HG02610 (cell line): ENCODE measurements at regions not wholly inside any gene's neighbourhood (a gene's known extent, or its start where the extent isn't known, plus 50 kb on each side); places are given as distances from the start of the nearest gene placed in this dataset.

Experiments used
- ATAC-seq: cut with Tn5 transposase; IDR thresholded peaks from one replicate; pipeline ENCODE4 v1.9.1; 2021; ENCODE audit warnings: mild to moderate bottlenecking, moderate library complexity; ENCODE audit not compliant: unreplicated experiment

- no peak for ATAC-seq
These were observed 58.1 kb downstream of the KLF4 start for GRCh38 chr9:107431461-107431860.

DNA sequence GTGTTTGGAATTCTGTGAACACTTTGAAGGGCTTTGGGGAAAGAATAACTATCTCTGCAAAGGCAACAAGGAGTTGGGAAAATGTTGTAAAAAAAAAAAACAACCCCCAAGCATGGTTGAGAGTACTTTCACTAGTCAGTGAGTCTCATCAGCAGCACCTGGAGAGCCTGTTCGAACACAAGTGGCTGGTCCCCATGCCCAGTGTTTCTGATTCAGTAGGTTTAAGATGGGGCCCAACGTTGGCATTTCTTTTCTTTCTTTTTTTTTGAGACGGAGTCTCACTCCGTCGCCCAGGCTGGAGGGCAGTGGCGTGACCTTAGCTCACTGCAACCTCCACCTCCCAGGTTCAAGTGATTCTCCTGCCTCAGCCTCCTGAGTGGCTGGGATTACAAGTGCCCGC lies 59.5 kb downstream of the KLF4 start:
- no peak for ATAC-seq

DNA sequence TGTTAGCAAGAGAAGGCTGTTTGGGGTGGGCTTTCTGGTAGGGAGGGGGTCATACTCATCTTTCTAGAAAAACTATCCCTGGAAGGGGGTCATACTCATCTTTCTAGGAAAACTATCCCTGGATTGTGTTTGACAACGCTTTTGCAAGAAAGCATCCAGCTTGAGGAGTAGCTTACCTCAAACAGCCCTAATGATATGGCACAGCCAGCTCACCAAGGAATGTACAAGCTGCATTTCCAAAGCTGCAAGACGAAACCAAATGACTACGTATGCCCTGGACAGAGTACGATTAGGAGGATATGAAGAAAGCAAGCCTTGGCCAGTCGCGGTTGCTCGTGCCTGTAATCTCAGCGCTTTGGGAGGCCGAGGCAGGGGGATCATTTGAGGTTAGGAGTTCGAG lies 63.4 kb downstream of the KLF4 start:
- ATAC-seq = no peak

- peak; percentile 81 for ATAC-seq
These were observed 64.2 kb downstream of the KLF4 start for GRCh38 chr9:107425101-107426025.

GRCh38 chr9:107423540-107423939 lies 66.0 kb downstream of the KLF4 start:
- ATAC-seq = no peak

GRCh38 chr9:107422189-107423185 lies 67.1 kb downstream of the KLF4 start:
- peak; percentile 45 for ATAC-seq

DNA sequence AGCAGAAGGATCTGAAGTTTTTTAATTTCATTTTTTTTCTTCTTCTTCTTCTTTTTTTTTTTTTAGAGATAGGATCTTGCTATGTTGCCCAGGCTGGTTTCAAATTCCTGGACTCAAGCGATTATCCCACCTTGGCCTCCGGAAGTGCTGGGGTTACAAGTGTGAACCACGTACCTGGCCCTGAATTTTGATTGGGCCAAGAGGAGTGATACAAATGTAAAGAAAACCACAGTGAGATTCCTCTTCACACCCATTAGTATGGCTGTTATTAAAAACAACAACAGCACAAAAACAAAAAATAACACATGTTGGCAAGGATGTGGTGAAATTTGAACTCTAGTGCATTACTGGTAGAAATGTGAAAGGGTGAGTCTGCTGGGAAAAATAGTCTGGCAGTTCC lies 79.1 kb downstream of the KLF4 start:
- no peak for ATAC-seq

GRCh38 chr9:107409581-107410389 lies 79.8 kb downstream of the KLF4 start:
- ATAC-seq = no peak

DNA sequence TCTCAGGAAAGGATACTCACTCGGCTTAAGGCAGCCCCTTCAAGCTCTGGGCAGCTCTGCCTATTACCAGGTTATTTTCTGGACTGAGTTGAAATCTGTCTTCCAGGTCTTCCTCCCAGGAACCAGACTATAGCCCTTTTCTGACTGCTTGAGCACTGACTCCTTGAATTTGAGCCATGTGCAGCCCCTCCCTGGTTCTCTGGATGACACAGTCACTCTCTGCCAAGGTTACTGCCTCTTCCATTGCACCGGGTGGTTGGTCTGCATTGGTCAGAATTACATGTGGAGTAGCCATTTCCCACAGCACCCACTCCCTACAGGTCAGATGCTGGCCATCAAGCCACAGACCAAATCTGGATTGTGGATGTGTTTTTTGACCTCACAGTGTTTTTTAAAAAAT lies 81.9 kb downstream of the KLF4 start:
- no peak for ATAC-seq

- ATAC-seq = no peak
These were observed 84.1 kb downstream of the KLF4 start for GRCh38 chr9:107405511-107405910.

GRCh38 chr9:107404736-107405135 lies 84.8 kb downstream of the KLF4 start:
- ATAC-seq = no peak

GRCh38 chr9:107404161-107404560 lies 85.4 kb downstream of the KLF4 start:
- ATAC-seq = no peak

GRCh38 chr9:107397076-107398044 lies 92.2 kb downstream of the KLF4 start:
- no peak for ATAC-seq

GRCh38 chr9:107394264-107394663 lies 95.3 kb downstream of the KLF4 start:
- ATAC-seq = no peak

DNA sequence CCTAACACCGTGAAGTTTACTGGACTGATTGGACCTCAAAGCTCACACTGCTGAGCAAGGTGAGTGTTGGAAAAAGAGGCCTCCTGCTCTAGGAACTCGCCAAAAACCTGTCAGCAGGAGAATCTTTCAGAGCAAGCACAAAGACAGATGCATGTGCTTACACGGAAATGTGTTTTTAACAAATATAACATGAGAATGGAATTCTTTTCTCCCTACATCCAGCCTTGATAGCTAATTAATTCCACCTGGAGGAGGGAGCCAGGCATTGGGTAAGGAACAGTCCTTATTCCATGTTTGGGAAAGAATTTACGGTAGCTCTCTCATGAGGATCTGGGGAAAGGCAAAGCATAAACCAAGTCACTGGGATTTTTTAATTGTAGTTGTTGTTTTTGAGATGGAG lies 98.8 kb downstream of the KLF4 start:
- ATAC-seq = no peak

DNA sequence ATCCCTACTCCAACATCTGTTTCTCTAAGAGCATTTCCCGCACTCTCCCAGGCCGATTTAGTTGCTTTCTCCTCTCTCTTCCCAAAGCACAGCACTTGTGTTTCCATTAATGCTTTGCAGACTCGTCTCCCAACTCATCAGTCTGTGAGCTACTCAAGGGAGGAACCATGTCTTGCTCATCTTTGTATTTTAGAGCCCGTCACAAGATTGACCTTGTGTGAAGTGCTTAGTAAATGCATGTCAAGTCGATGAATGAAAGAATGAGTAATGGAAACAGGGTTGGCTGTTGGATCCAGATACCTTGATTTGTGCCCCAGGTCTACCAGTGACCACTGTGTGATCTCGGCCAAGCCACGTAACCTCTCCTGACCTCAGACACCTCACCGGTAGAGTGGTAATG lies 99.3 kb downstream of the KLF4 start:
- no peak for ATAC-seq

GRCh38 chr9:107389617-107390071 lies 99.9 kb downstream of the KLF4 start:
- no peak for ATAC-seq

GRCh38 chr9:107388890-107389289 lies 100.7 kb downstream of the KLF4 start:
- ATAC-seq = no peak

DNA sequence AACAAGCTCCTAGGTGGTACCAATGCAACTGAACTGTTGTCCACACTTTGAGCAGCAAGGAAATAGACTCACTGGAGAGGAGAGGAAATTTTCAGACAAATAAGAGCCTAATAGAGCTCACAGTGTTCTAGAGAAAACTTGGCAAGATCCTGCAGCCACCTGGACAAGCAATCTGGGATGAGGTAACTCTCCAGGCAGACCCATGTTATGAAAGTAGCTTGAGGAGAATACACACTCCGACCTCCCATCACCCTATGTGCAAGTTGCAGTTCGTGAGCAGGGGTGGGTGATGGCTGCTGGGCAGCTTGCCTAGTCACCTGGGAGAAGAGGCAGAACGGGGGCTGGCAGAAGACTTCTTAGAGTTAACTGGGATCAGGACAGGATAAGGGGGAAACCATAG lies 102.2 kb downstream of the KLF4 start:
- no peak for ATAC-seq

- ATAC-seq = no peak
These were observed 103.2 kb downstream of the KLF4 start for GRCh38 chr9:107386396-107386795.
